C4-2B (cell line): ENCODE measurements at regions not wholly inside any gene's neighbourhood (a gene's known extent, or its start where the extent isn't known, plus 50 kb on each side); places are given as distances from the start of the nearest gene placed in this dataset.

Experiments
- ZFX ChIP-seq: fragments of 450-650 bp; IDR thresholded peaks from 2 replicates; pipeline ENCODE4 v1.6.1; 2017
- TF ChIP-seq, protein P1 (sequence below): fragments of 450-650 bp; conservative IDR thresholded peaks from 2 replicates; pipeline ENCODE4 v1.5.1; 2017; ENCODE audit warnings: mild to moderate bottlenecking

DNA sequence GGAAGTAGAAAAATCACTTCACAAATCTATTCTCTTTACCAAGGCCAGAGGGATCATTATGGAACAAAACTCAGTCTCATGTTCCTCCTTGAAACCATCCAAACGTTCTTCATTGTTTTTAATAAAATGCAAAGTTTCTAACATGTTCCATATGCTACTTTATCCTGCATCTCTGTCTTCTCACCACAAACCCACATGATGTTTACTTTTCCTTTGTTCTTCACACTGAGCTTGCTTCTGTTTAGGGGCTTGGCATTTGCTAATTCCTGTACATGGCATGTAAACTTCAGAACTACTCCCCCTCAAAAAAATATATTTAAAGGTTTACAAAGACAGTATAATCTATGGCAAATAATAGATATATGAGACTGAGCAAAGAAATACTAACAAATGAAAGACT is 651.4 kb downstream of the OTOL1 start:
- TF ChIP-seq, protein P1, sequence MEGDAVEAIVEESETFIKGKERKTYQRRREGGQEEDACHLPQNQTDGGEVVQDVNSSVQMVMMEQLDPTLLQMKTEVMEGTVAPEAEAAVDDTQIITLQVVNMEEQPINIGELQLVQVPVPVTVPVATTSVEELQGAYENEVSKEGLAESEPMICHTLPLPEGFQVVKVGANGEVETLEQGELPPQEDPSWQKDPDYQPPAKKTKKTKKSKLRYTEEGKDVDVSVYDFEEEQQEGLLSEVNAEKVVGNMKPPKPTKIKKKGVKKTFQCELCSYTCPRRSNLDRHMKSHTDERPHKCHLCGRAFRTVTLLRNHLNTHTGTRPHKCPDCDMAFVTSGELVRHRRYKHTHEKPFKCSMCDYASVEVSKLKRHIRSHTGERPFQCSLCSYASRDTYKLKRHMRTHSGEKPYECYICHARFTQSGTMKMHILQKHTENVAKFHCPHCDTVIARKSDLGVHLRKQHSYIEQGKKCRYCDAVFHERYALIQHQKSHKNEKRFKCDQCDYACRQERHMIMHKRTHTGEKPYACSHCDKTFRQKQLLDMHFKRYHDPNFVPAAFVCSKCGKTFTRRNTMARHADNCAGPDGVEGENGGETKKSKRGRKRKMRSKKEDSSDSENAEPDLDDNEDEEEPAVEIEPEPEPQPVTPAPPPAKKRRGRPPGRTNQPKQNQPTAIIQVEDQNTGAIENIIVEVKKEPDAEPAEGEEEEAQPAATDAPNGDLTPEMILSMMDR: no peak
- no peak for TF ChIP-seq ZFX
